Right lobe of liver (tissue), 6 donors: ENCODE measurements at regions not wholly inside any gene's neighbourhood (a gene's known extent, or its start where the extent isn't known, plus 50 kb on each side); places are given as distances from the start of the nearest gene placed in this dataset.
"Not testable (repeated sequence)": the region's sequence is repeated elsewhere in the genome, so short reads cannot be mapped to it uniquely, and the experiment has no call there.

Experiments used
- ATAC-seq, 4 donors: fragments of 200-7000 bp; cut with Tn5 transposase; one replicate each; pipeline ENCODE4 v1.9.1; 2020; ENCODE audit warnings: mild to moderate bottlenecking in 4 of 4, moderate library complexity in 4 of 4
- DNase-seq, 3 donors: peaks; one replicate each; pipeline ENCODE4 v3.0.0-alpha.2; 2020
- H3K27ac ChIP-seq, 3 donors: fragments of 200-600 bp; one replicate each; pipeline ENCODE4 v1.8.0; 2022
- H3K27me3 ChIP-seq, 2 donors: fragments of 200-600 bp; one replicate each; pipeline ENCODE4 v1.8.0; 2022
- H3K36me3 ChIP-seq, 4 donors: fragments of 200-600 bp; sonication (generic) in 1 of 4; one replicate each; pipeline versions ENCODE4 v1.5.1 to v1.8.0; 2017 to 2022; ENCODE audit warnings: control low read depth in 1 of 4
- H3K4me1 ChIP-seq, 4 donors: fragments of 200-600 bp; sonication (generic) in 1 of 4; one replicate each; pipeline versions ENCODE4 v1.5.1 to v1.8.0; 2017 to 2022; ENCODE audit warnings: control low read depth in 1 of 4
- H3K4me3 ChIP-seq, 3 donors: fragments of 200-600 bp; one replicate each; pipeline ENCODE4 v1.8.0; 2022
- H3K9me3 ChIP-seq, 4 donors: fragments of 200-600 bp; sonication (generic) in 1 of 4; one replicate each; pipeline versions ENCODE4 v1.5.1 to v1.8.0; 2017 to 2022; ENCODE audit warnings: control low read depth in 1 of 4
- POLR2A ChIP-seq: fragments of 450-650 bp; IDR thresholded peaks from one replicate; pipeline ENCODE4 v1.6.1; 2017; ENCODE audit warnings: antibody characterized with exemption, mild to moderate bottlenecking
- WGBS: methylation state at CpG from one replicate; pipeline ENCODE4 v1.1.6; 2018; ENCODE audit warnings: low coverage, low lambda C conversion rate; ENCODE audit not compliant: insufficient coverage; ENCODE audit errors: missing lambda C conversion rate; 5-methylcytosine and 5-hydroxymethylcytosine counted together
- intact Hi-C, 2 donors: fragments of 100-400 bp; cut with DNase I; formaldehyde crosslinking; loops; one replicate each; pipeline versions ENCODE4 v1.11.2 to v1.14.1; 2022
- TF ChIP-seq, protein P1 (sequence below), 4 donors: fragments of 200-600 bp in 3 of 4; fragments of 450-650 bp in 1 of 4; IDR thresholded peaks; one replicate each; pipeline versions ENCODE4 v1.5.1 to v1.8.0; 2016 to 2022; ENCODE audit warnings: antibody characterized with exemption in 4 of 4, mild to moderate bottlenecking in 2 of 4
- donor health status: DM: no; HTN: yes; CAD: no.
- donor health status: DM: no; HTN: no; CAD: no.
- donor health status: DM: no; HTN: no; CAD: no.
- donor health status: DM: no; HTN: yes; CAD: no.
- donor health status: DM: no; HTN: yes; CAD: no.

DNA sequence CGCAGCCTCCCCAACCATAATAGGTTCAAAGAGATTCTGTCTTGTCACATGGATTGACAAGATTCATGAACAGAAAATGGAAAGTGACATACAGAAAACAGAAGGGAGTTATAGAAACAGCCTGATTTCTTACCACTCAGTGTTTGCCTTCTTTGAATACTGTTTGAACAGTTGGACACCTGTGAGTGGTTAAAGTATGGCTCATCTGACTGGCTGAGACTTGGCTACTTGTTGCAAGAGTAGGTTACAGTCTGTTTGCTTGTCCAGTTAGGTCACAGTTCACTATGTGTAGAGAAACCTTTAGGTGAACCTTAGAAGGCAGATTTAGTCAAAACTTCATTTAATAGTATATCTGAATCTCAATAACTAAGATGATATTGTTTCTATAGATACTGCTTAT, 1003.9 kb upstream of the EPHA6 start:
- intact Hi-C loops: no loop called here
- Histone ChIP-seq H3K27me3 (no peaks in the 10 kb centered on the region), H3K36me3 (no peaks in the 10 kb centered on the region), H3K4me3 (no peak overlapping the region), H3K4me1 (no peaks in the 10 kb centered on the region), H3K9me3 (no peaks in the 10 kb centered on the region), H3K27ac (no peak overlapping the region)
- no peak for TF ChIP-seq POLR2A
- TF ChIP-seq, protein P1, sequence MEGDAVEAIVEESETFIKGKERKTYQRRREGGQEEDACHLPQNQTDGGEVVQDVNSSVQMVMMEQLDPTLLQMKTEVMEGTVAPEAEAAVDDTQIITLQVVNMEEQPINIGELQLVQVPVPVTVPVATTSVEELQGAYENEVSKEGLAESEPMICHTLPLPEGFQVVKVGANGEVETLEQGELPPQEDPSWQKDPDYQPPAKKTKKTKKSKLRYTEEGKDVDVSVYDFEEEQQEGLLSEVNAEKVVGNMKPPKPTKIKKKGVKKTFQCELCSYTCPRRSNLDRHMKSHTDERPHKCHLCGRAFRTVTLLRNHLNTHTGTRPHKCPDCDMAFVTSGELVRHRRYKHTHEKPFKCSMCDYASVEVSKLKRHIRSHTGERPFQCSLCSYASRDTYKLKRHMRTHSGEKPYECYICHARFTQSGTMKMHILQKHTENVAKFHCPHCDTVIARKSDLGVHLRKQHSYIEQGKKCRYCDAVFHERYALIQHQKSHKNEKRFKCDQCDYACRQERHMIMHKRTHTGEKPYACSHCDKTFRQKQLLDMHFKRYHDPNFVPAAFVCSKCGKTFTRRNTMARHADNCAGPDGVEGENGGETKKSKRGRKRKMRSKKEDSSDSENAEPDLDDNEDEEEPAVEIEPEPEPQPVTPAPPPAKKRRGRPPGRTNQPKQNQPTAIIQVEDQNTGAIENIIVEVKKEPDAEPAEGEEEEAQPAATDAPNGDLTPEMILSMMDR (IDR thresholded peaks at IDR 0.05): no peak
- DNase-seq (no peak), ATAC-seq (no peak)
- WGBS: 79% methylated on average over 1 of the region's 1 CpG

DNA sequence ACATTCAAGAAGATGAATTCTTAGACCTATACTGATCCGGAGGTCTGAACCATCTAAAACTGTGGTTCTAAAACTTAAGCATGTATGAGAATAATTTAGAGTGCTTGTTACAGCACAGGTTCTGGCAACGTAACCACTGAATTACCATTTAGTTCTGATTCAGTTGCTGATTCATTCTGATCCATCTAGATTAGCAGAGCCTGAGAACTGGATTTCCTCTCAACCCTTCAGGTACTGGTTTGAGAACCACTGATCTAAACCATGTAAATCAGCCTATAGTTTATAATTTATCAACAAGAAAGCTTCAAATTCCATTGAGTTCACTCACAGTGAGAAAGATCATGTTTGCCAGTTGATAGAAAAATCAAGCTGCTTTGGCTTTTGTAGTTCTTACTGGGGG, 1001.1 kb upstream of the EPHA6 start:
- no peak overlapping the region for H3K27ac ChIP-seq
- no peaks in the 10 kb centered on the region for H3K36me3 ChIP-seq
- H3K27me3 ChIP-seq: no peaks in the 10 kb centered on the region
- DNase-seq (no peak), ATAC-seq (no peak)
- TF ChIP-seq, protein P1 (IDR thresholded peaks at IDR 0.05): no peak
- no peak for TF ChIP-seq POLR2A
- intact Hi-C loops: no loop called here
- no peaks in the 10 kb centered on the region for H3K9me3 ChIP-seq
- H3K4me1 ChIP-seq: no peaks in the 10 kb centered on the region
- 40% methylated on average over 2 of the region's 2 CpGs for WGBS
- H3K4me3 ChIP-seq: no peak overlapping the region

DNA sequence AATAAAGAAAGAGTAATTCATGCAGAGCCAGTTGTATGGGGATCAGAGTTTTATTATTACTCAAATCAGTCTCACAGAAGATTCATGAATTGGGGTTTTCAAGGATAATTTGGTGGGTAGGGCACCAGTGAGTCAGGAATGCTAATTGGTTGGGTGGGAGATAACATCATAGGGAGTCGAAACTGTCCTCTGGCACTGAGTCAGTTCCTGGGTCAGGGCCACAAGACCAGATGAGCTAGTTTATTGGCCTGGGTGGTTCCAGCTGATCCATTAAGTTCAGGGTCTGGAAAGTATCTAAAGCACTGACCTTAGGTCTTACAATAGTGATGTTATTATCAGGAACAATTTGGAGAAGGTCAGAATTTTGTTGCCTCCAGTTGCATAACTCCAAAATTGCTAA, 998.6 kb upstream of the EPHA6 start:
- Histone ChIP-seq H3K36me3 (no peaks in the 10 kb centered on the region), H3K4me1 (no peaks in the 10 kb centered on the region), H3K27ac (no peak overlapping the region), H3K4me3 (no peak overlapping the region), H3K27me3 (no peaks in the 10 kb centered on the region), H3K9me3 (no peaks in the 10 kb centered on the region)
- ATAC-seq (no peak), DNase-seq (no peak)
- intact Hi-C loops: no loop called here
- no peak for TF ChIP-seq POLR2A
- TF ChIP-seq, protein P1 (IDR thresholded peaks at IDR 0.05): no peak
- WGBS: 17% methylated on average over 1 of the region's 1 CpG

DNA sequence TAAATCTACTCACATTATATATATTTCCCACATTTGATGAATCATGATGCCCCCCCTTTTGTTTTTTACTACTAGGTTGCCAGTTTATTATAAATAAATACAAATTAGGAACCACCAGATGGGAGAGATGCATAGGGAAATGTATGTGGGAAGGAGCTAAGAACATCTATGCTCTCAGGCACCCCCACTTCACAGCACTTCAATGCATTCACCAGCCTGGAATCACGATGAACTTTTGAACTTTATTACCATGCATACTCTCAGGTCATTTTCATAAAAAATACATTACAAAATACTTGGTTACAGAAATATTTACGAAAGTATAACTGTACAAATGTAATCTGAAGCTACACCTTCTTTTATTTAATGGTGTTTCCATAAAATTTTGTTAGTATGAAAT, 988.0 kb upstream of the EPHA6 start:
- DNase-seq: no peak
- no peak overlapping the region for H3K4me3 ChIP-seq
- WGBS: 46% methylated on average over 2 of the region's 2 CpGs
- H3K27me3 ChIP-seq: no peaks in the 10 kb centered on the region
- intact Hi-C loops: no loop called here
- no peak overlapping the region for H3K27ac ChIP-seq
- no peak for ATAC-seq
- TF ChIP-seq POLR2A: no peak
- TF ChIP-seq, protein P1 (IDR thresholded peaks at IDR 0.05): no peak
- no peaks in the 10 kb centered on the region for H3K36me3 ChIP-seq
- H3K9me3 ChIP-seq: no peaks in the 10 kb centered on the region
- H3K4me1 ChIP-seq: no peaks in the 10 kb centered on the region

DNA sequence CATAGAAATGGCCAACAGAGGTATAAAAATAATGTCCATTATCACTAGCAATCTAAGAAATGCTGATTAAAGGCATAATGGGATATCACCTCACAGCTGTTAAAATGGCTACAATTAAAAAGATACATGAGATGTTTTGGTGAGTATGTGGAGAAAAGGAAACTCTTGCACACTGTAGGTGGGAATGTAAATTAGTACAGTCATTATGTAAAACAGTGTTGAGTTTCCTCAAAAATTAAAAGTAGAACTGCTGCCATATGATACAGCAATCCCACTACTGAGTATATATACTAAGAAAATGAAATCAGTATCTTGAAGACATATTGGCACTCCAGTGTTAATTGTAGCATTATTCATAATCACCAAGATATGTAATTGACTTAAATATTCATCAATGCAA, 982.2 kb upstream of the EPHA6 start:
- H3K36me3 ChIP-seq: no peaks in the 10 kb centered on the region
- no peak for TF ChIP-seq POLR2A
- TF ChIP-seq, protein P1 (IDR thresholded peaks at IDR 0.05): no peak
- H3K27ac ChIP-seq: no peak overlapping the region
- H3K9me3 ChIP-seq: no peaks in the 10 kb centered on the region
- ATAC-seq (no peak), DNase-seq (no peak)
- no peak overlapping the region for H3K4me3 ChIP-seq
- intact Hi-C loops: no loop called here
- no peaks in the 10 kb centered on the region for H3K27me3 ChIP-seq
- H3K4me1 ChIP-seq: no peaks in the 10 kb centered on the region

DNA sequence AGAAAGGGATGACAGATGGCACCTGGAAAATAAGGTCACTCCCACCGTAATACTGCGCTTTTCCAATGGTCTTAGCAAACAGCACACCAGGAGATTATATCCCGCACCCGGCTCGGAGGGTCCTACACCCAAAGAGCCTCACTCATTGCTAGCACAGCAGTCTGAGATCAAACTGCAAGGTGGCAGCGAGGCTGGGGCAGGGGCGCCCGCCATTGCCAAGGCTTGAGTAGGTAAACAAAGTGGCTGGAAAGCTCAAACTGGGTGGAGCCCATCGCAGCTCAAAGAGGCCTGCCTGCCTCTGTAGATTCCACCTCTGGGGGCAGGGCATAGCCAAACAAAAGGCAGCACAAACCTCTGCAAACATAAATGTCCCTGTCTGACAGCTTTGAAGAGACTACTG, 953.8 kb upstream of the EPHA6 start:
- H3K36me3 ChIP-seq, H3K4me3 ChIP-seq, H3K4me1 ChIP-seq, DNase-seq, H3K9me3 ChIP-seq, intact Hi-C loops, ATAC-seq, H3K27ac ChIP-seq, H3K27me3 ChIP-seq: not testable (repeated sequence)
- WGBS: 76% methylated on average over 7 of the region's 9 CpGs
